GM21515 (cell line): ENCODE measurements at regions not wholly inside any gene's neighbourhood (a gene's known extent, or its start where the extent isn't known, plus 50 kb on each side); places are given as distances from the start of the nearest gene placed in this dataset.
"Not testable (repeated sequence)": the region's sequence is repeated elsewhere in the genome, so short reads cannot be mapped to it uniquely, and the experiment has no call there.

Experiments used
- ATAC-seq: cut with Tn5 transposase; IDR thresholded peaks from one replicate; pipeline ENCODE4 v1.9.1; 2021; ENCODE audit not compliant: unreplicated experiment

DNA sequence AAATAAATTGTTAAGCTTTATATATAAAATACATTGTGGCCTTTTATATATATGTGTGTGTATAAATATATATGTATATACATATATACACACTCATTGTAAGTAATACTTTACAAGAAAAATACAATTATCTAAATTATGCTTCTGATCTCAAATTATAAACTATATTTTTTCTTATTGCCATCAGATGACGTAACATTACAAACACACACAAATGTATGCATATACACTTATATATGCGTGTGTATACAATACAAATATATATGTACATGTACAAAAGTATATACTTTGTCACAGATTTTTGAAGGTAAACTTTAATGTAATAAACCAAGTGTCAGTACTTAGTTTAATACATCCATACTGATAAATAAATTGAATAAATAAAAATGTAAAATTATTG is 278.9 kb upstream of the LMO3 start:
- no peak for ATAC-seq

DNA sequence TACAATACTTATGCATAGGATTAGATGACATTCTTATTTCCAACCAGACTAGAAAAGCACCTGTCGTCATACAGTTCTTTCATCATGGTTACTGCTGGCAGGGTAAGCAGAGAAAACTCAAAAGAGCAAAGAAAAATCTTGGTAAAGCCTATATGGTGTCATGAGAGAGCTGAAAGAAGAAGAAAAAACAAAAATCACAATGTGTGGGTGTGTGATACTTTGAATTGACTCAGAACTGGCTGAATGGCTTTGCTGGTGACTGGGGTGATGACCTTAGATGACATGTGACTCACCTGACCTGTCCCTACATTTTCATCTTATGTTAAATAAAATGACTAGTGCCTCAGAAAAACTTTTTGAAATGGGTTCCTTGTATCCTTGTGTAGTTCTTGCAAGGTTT is 278.1 kb upstream of the LMO3 start:
- no peak for ATAC-seq

DNA sequence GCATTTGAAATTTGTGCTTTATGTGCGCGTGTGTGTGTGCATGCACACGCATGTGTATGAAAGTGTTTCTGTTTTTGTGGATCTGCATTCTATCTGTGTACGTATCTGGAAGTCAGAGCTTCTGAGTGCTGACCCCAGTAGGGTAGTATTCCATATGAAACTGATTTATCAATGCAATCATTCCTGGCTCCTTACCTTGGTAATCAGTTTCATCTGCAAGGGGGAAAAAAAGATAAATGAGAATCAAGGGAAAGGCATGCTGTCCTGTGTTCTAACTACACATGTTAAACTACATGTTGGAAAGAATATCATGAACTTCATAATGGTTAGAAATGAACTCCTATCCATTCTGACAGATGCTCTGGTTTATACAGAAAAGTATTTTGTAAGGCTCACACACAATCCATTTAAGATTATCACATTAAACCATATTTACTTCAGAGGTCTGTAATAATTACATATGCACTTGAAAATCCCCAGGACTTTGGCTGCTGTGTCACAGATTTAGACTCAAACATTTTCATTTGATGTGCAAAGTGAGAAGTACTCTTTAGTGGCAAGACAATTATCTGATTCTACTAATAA is 276.1 kb upstream of the LMO3 start:
- ATAC-seq, result no peak

DNA sequence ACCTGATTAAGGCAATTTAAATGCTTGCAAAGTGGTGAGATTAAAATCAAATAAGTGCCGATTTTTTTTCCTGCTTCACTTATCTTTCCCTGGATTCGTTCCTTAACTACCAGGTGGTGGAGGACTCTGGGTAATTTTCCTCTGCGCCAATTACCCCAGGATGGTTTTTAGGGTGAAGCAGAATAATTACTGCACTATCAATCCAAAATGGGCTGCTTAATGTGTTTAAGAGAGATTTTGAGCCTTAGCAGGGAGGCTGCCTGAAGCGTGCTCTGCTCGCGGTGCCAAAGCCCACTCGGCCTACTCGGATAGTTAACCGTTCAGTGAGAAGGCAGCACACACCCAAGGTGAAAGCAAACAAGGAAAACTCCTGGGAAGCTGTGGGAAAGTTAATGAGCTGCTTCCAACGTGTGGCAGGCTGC is 274.9 kb upstream of the LMO3 start:
- ATAC-seq, result no peak

DNA sequence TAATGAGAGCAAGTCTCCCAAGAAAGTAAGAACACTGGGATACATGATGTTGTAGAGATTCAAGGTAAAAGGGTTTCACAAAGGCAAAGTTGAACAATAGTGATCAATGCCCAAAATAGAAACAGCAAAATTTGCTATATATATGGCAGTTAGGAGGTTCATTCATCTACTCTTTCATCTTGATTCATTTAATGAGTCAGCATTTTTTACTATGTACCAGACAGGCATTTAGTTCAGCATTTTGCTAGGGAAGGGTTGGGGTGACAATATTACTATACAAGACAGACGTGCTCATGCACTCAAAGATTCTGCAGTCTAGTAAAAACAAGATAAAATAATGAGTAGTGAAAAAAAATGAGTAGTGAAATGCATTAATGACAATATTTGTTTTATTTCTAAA is 264.9 kb upstream of the LMO3 start:
- no peak for ATAC-seq

DNA sequence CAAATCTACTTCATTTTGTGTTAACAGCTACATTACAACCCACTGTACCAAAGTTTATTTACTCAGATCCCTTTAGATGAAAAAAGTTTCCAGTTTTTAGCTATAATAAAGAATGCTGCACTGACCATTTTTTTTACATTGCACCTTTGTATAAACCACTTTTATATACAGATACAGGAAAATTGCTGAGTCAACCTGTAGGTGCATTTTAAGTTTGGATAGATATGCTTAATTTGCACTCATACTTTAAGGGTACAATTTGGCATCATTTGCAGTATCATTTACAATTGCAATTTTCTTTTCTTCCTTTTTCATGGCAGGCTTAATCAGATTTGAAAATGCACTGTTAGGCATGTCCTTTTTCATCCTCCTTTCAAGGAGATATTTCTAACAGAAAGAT is 257.8 kb upstream of the LMO3 start:
- no peak for ATAC-seq

DNA sequence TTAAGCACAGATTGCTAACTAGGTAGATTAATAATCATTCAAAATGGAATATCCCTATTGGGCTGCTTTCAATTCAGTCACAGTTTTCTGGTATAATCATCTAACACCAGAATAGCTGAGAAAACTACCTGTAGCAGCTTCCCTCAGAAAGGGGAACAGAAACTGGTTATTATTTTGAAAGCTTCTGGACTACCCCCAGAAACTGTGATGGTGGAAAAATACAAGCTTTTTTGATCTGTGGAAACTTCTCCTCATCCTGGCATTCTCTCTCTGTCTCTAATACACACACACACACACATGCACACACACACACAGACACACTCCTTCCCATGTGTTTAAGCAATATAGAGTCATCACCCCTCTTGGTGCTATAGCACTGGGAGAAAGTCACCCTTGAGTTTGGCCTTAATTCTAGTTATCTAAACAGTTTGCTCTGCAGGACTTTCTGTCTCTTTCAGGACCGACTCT is 251.5 kb upstream of the LMO3 start:
- ATAC-seq, result peak; percentile 97

DNA sequence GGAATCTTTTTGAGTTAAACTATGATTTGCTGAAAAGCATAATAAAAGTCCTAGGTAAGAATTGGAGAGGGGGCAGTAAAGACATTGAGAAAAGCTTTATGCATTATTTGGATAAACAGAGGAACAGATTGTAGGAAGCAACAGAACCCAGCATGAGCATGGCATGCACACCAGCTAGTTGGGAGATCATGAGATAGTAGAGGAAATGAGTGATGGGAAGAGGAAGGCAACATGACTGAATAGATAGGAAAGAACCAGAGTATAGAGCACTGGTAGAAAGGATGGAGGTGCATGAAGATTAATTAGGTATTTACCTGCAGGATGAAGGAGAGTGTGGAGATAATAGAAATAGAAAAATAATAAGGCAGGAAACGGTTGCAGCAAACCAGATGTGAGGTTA is 248.5 kb upstream of the LMO3 start:
- no peak for ATAC-seq

DNA sequence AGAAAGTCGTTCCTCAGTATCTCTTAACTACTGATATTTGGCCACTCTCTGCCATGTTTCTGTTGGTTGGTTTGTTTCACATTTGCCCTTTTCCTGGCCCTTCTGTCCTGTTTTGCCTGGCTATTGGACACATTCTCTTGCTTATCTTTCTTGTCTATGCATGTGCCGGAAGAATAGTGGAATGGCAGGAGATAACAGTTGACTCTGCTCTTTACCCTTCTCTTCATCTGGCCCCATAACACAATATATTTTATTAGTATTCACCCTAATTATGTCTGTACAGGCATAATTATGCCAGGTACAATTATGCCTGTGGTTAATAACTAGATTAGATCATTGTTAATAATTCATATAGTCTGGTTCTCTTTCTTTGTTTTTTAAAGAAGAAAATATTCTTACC is 243.5 kb upstream of the LMO3 start:
- no peak for ATAC-seq

DNA sequence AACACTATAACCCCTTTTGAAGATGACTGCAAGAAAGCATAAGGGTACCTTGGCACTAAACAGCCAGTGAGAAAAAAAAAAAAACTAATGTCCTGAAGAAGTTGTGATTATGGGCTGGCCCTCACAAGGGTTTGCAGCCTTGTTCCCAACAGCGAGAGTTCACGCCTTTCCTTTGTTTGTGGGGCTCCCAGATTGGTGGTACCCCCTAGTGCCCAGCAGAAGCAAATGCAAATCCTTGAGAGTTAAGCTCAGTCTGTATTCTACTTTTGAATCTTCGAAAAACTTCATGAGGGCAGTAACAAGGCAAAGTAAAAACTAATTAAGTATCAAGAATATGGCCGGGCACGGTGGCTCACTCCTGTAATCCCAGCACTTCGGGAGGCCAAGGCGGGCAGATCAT is 238.9 kb upstream of the LMO3 start:
- no peak for ATAC-seq

DNA sequence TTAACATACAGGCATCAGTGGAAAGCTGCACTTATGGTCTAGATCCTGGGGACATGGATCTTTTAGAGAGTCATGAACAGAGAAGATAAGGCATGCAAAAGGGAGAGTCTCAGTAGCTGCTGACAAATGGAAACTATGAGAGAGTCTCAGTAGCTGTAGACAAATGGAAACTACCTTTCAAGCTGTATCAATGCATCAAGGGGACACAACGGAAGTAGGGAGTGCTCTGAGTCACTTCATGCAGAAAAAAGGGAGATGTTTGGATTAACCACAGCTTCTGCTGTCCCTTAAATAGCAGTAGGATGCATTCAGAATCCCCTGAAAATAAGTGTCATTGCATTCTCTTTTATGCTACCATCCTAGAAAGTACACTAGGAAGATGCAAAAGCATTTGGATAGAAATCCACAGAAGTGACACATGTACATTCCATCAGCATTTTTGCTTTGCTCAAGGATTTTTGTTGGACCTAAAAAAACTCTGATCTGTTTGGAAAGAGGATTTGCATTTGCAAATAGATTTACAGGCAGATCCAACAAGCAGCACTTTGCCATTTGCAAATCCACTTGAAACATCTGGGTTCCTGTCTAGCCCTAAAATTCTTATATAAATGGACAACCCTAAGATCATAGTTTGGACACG is 227.5 kb upstream of the LMO3 start:
- peak; percentile 90 for ATAC-seq

DNA sequence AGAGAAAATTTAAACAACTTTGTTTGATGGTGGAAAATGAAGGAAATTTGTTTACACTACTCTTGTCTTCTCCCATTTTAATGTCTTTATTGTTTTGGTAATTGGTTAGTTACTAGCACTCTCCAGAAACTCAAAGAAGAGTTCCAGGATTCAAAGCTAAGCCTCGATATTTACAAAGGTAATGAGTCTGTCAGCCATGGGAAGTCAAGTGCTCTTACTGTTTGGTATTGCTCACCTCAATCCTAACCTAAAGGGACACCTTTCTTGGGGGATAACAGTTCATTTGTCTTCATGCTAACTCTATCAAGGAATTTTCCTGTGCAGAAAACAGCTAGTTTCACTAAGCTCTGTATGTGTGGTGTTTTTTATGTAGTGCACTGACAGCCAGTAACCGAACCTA is 222.9 kb upstream of the LMO3 start:
- no peak for ATAC-seq

DNA sequence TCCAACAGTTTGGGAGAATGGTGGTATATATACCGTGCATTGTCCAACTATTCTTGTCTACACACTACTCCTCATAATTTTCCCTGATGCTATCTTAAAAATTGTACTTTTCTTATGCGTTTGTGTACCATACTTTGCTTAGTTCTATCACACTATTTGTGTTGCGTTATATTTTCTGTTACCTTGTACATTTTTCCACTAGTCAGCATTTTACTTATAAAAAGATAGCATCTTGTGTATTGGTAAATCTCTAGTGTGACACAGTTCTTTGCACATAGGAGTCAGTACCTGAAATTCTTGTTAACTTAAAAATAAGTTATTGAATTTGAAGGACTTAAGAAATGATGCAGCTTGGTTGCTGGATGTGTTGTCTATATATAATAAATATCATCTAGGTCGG is 201.8 kb upstream of the LMO3 start:
- ATAC-seq, result no peak

DNA sequence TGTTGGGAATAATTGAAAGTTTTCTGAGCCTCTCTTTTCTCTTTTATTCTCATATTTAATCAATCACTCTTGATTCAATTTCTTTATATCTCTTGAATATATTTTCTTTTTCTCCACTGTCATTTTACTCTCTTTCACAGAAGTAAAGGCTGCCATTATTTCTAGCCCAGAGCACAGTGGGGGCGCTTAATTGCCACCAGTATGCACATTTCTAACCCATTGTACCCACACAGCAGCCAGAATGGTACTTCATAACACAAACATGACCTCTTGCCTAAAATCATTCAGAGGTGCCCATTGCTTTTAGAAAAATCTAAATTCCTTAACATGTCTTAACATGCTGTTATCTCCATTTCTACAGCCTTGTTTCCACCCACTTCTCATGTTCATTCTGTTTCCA is 190.2 kb upstream of the LMO3 start:
- no peak for ATAC-seq

DNA sequence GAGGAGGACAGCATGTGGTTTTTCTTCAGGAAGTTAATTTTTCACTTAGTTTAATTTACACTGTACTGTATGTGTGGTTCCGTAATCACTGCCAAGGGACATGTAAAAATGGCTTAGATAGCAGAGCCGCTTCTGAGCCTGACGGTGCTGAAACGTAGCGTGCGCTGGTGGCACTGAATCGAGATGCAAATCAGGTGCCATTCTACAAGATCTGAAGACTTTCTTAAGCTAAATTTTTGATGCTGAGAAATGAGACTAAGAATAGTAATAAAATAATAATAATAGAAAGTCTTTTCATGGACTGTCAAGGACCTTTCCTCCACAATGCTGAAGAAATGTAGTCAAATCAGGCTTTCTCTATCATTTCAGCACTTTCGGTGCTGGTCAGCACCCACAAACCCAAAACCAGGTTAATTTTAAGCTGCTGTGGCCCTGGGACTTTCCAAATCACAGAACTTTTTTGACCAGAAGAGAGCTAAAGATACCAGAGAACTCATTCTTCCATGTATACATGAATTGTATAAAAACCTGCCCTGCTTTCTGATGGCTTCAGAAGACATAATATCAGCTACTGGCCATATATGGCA is 183.3 kb upstream of the LMO3 start:
- no peak for ATAC-seq

DNA sequence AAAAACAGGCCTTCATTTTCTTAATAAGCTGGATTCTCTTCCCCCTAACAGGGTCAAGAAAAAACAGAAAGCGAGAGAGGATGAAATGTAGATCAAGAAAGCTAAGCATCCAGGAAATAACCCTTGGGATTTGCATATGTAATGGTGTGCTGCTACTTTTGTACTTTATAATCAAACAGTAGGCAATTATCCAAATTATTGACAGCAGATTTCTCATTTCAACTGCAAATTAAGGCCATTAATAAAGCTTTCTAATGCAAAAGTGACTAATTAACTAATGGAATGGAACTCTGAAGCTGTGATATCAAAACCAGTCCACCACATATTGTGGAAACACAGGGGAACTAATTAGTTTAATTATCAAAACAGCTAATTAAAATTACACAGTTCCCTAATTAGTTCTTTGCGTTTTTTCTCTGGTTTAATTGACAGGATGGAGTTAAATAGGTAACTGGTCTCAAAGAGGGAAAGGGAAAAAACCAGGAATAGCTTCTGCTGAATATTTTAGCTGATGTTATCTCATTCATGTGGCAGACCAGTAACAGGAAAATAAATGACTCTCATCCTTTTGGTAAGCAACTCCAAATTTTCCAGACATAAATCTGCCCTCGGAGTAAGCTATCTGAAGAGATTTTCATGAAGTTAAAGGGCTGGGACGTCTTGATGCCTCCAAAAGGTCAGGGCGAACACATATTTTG is 182.7 kb upstream of the LMO3 start:
- no peak for ATAC-seq

DNA sequence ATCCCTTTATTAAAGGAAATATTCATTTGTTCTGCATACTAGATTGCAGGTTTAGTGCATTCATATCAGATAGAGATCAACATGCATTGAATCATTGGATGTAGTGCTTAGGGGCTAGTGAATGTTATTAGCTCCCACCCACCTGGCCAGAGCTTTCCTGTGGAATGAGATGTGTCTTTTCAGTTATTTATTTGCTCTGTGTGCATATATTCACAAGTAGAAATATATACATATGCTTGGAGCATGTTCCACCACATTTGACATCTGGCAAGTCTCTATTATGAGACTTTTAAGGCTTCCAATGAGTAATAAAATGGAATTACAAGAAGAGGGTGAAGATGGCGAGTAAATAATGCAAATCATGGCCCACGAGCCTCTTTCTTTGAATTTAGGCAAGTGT is 180.0 kb upstream of the LMO3 start:
- ATAC-seq, result no peak

DNA sequence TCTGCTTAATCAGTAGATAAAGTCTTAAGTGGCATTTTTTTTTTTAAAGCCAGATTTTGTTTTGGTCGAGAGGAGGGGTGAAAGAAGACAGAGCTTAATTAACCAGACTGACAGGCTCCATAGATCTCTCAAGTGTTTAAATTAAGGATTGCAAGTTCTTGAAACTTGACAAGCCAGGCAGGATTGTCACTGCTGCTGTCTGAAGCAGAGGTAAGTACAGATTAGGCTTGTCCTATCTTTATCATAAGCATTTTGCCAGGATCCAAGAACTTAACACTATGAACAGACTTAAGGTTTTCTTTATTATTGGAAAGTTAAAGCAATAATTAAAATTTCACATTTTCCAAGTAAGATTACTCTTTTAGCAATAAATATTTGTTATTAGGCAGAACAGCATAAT is 179.6 kb upstream of the LMO3 start:
- no peak for ATAC-seq

DNA sequence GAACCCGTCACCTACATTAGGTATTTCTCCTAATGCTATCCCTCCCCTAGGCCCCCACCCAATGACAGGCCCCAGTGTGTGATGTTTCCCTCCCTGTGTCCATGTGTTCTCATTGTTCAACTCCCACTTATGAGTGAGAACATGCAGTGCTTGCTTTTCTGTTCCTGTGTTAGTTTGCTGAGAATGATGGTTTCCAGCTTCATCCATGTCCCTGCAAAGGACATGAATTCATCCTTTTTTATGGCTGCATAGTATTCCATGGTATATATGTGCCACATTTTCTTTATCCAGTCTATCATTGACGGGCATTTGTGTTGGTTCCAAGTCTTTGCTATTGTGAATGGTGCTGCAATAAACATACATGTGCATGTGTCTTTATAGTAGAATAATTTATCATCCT is 163.2 kb upstream of the LMO3 start:
- ATAC-seq, result not testable (repeated sequence)

DNA sequence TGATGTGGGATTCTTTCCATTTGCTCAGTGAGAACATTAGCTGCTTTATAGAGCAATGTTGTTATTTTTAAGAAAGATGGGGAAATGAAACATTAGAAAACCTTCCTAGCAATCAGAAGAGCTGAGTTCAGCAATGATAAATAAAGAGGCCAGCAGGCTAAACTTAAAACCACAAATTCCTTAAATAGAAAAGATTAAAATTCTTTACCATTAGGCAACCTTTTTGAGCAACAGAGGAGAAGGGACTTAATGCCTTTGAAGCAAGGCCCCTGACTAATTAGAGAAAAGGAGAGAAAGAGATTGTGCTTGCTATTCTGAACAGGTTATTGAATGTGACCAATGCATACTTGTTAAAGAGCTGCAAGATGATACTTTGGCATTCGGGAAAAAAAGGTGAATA is 160.8 kb upstream of the LMO3 start:
- ATAC-seq, result no peak

DNA sequence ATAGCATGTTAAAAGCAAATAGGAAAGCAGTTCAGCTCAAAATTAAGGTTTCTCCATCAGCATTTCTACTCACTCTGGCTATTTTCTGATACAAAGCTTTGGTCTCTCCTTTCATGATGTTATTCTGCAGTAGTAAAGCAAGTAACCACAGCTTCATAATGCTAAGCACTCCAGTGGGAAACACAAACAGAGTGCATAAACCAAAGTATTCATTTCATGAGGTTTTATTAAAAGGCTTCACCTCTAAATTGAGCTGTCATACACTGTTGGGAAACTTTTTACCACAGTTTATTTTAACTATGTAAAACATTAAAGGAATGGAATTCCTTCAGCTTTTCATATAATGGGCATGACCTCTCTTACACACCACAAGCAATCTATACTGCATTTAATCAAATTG is 157.9 kb upstream of the LMO3 start:
- no peak for ATAC-seq

DNA sequence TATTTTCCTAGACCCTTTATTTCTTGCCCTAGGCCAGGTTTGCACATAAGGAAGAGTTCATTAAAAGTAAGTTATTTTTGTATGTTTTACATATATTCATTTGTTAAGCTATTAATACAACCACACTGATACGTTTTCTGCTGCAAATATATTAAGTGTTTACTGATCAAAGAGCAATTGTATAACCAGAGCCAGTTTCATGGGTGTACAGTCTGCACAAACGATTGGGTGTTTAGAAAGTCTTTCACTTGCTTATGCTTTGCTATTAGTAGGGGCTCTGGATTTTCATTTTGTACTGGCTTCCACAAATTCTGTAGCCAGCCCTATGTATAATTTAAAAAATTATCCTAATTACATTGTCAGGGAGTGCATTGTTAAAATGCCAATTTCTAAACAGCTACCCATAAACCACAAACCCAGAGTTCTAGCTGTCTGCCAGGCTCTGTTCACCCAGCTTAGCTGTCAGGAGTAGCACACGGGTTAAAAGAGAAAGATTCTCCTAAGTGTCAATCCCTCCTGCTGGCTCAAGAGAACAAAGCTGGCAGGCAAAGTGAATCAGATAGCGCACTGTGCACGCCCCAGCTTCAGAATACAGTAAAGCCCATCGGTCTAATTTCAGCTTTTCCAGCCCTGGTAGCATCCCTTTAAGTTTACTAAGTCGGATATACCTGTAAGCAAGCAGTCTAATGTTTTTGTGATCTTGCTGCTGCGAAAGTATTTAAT is 151.0 kb upstream of the LMO3 start:
- no peak for ATAC-seq
